ENCODE measurements at regions not wholly inside any gene's neighbourhood (a gene's known extent, or its start where the extent isn't known, plus 50 kb on each side); places are given as distances from the start of the nearest gene placed in this dataset.

GRCh38 chr3:189500299-189500698 is 130.9 kb upstream of the TP63 start:
- TF ChIP-seq CTCF (IDR thresholded peaks at IDR 0.05 in 2 of 3, conservative IDR thresholded peaks at IDR 0.05 in 1 of 3; ENCODE audit: insufficient read depth in 2 of 3, low read depth in 1 of 3, low read length in 3 of 3) (no peak), ZFX (CRISPR knock-in tag; IDR thresholded peaks at IDR 0.05) (no peak), TCF7L2 (IDR thresholded peaks at IDR 0.05; ENCODE audit: low read depth, low read length) (no peak)
- TF ChIP-seq, protein P1, sequence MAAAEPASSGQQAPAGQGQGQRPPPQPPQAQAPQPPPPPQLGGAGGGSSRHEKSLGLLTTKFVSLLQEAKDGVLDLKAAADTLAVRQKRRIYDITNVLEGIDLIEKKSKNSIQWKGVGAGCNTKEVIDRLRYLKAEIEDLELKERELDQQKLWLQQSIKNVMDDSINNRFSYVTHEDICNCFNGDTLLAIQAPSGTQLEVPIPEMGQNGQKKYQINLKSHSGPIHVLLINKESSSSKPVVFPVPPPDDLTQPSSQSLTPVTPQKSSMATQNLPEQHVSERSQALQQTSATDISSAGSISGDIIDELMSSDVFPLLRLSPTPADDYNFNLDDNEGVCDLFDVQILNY (CRISPR knock-in tag; IDR thresholded peaks at IDR 0.05) = no peak

All from K562 (cell line).